NCI-H1092 treated with DMSO at 0.1 percent for 48 hours (cell line): ENCODE measurements at regions not wholly inside any gene's neighbourhood (a gene's known extent, or its start where the extent isn't known, plus 50 kb on each side); places are given as distances from the start of the nearest gene placed in this dataset.
A peak's percentile ranks its signal among the peaks of the same experiment; 100 is the strongest.
"Not testable (repeated sequence)": the region's sequence is repeated elsewhere in the genome, so short reads cannot be mapped to it uniquely, and the experiment has no call there.

ENCODE experiments used
- DNase-seq: peaks from one replicate; lab custom pipeline; 2025; lab: John Stamatoyannopoulos, UW

- no peak for DNase-seq
These were observed 116.1 kb downstream of the VEGFA start for GRCh38 chr6:43886067-43886461.

DNA sequence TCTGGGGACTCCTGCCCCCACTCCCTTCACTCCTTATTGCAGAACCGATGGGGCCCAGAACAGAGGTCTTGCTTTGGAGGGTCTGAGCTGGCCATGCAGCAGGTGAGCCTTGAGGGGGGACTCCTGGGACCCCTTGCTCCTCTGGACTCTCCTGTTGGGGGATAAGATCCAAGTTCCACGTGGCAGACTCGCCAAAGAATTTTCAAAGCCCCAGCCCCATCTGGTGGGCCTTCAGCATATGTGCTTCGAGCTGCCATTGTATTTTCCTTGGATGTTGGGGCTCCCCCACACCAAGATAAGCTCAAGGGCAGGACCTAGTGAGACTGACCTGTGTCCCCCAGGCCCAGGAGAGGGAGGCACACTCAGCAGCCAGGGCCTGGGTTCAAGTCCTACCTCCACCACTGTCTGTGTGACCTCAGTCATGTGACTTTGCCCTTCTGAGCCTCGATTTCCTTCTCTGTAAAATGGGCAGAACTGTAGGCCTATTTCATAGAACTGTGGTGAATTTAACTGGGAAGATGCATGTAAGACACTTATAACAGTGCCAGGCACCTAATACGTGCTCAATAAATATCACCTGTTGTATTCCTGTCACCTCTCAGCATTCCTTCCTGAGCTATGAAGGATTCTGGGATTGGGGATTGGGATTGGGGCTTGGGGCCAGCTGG, 115.5 kb downstream of the VEGFA start:
- DNase-seq, result no peak

- no peak for DNase-seq
These were observed 114.6 kb downstream of the VEGFA start for GRCh38 chr6:43884652-43885022.

GRCh38 chr6:43883847-43884651, 114.0 kb downstream of the VEGFA start:
- no peak for DNase-seq

- not testable (repeated sequence) for DNase-seq
These were observed 112.9 kb downstream of the VEGFA start for GRCh38 chr6:43882690-43883448.

DNA sequence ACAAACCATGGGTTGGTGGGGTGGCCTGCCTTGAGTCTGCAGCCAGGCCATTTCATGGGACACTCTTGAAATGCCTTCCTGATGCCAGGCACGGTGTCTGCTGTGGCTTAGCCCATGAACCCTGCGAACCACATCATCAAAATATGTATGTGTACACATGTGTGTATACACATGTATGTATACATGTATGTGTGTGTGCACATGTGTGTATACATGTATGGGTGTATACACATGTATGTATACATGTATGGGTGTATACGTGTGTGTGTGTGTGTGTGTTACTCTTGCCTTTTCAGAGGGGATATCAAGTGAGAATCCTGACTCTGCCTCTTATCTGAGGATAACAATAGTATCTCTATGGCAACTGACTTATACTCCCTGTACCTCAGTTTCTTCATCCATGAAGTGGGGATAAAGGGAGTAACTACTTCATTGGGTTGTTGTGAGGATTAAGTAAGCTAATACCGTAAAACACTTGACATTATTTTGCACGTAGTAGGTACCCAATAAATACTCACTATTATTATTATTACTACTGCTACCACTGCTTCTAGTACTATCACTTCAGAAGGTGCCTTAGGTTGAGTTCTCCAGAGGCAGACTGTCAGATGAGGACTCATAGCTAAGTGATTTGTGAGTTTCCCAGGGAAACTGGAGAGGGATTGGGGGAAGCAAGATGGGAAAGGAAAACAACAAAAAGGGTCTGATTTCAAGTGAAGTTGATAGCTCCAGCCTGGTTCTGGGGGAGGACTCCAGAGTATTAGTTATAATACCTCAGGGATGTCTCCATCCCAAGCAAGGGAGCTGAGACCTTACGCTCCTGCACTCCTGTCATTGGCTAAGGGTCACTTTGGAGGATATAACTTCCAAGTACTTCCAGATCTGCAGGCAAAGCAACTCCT, 110.5 kb downstream of the VEGFA start:
- no peak for DNase-seq

DNA sequence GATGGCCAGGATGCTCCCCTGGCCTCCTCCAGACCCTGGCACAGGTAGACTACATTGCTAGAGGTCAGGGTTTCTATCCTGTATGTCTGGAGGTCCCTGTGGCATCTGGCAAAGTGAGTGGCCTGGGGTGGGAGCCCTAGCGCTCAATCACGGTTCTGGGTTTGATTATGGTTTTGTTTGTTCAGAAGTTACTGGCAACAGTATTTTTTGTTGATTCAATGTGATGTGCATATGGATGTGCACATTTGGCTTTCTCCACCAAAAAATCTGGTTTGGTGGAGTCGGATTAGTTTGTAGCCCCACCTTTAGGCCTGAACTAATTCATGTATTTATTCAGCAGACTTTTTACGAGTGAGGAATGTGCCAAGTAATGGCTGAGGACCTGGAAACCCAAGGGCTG, 109.7 kb downstream of the VEGFA start:
- DNase-seq, result no peak

DNA sequence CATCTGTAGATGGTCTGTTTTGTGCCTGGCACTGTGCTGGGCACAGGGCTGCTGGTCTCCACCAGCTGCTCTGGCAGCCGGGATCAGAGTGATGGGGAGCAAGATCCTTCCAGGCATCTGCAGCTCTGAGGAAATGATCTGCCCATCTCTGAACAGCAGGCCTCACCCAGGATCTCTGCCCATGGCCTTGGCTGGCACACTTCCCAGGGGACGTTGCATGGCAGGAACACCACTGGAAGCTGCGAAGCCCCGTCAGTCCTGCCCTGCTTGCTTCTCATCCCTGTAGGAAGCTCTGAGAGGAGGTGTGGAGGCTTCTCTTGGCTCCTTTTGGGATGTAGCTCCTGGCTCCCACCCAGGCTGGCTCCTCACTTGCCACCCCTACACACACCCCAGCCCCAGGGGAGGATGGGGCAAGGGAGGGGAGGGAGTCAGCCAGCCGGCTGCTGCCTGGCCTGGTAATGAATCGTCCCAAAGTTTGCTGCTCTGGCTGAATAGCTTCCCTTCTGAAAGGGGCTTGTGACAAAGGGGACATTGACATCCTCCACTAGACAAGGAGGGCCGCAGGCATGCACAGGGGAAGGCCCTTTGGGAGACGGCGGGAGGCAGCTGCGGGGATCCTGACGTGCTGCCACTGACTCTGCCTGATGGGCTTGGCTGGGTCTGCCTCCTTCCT, 108.9 kb downstream of the VEGFA start:
- DNase-seq, result peak; percentile 22

DNA sequence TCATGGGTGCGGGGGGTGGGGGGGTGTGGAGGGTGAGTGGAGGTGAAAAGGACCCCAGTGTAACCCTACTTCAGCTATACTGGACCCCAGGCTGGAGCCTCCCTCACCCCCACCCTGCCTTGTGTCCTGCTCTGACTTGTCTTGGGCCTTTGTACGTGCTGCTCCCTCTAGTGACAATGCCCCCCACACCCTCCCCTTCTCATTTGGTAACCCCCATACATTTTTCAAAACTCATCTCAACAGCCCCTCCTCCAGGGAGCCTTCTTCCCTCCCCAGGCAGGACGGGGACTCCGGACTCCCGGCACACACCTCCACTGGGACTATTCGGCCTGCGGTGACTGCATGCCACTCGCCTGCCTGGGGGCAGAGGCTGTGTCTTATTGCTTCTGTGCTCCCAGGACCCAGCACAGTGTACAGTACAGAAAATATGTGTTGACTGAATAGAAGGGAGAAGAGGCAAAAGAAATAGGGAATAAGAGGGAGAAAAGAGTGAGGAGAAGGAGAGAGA, 108.2 kb downstream of the VEGFA start:
- DNase-seq, result no peak

DNA sequence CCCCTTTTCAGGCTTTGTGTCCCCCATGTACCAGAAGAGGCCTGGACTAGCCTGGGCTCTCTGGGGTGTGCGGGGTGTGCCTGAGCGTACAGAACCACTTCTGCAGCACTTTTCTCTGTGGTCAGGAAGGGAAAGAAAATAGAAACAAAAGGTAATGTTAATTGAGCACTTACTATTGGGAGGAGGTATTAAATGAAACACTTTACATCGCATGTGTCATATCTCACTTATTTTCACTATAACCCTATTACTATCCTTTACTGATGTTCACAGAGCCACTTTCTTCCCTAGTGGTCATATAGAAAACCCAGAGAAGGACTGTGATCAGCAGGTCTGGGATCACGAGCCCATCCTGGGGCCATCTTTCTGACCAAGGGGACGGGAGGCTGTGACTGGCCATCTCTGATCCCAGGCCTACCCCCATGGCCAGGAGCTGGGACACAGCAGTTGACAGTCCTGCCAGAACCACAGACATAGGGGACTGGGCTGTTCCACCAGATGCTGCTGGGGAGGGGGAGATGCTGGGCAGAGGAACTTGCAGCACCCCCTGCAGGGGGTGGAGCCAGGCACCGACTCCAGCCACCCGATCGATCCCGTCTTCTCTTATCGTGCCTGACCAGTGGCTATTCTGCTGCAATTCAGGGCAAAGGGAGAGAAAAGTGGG, 107.6 kb downstream of the VEGFA start:
- no peak for DNase-seq

DNA sequence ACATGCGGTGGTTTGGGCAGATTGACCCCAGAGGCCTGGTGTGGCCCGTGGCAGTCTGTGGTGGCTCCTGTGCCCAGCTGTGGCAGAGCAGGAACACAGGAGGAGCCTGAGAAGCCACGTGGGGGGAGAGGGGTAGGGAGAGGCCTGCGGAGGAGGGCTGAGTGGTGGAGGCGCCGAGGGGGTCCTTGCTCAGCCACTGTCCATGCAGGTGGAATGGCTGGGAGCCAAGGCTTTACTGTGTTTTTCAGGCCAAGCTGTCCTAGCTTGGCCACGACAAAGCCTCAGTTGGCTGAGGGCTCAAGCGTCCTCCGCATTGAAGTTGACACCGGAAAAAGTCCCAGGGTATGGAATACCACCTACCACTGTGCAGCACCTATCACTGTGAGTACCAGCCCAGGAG, 107.0 kb downstream of the VEGFA start:
- DNase-seq, result no peak

DNA sequence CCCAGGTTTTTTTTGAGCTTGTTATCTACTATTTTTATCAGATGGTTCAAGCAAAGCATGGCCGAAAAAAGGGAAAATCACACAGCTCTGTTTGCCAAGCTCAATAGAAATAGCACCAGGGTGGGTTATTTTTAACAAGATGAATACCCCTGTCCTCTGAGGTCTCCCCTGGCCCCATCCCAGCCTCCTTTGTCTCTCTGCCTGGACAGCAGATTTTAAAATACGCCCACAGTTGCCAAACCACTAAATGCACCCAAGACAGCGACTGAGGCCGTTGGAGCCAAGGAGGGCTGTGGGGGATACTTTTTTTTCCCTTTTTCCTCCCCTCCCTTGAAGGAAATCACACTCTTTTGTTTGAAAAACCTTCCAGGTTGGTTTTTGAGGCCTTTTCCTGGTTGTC, 106.6 kb downstream of the VEGFA start:
- DNase-seq, result no peak

DNA sequence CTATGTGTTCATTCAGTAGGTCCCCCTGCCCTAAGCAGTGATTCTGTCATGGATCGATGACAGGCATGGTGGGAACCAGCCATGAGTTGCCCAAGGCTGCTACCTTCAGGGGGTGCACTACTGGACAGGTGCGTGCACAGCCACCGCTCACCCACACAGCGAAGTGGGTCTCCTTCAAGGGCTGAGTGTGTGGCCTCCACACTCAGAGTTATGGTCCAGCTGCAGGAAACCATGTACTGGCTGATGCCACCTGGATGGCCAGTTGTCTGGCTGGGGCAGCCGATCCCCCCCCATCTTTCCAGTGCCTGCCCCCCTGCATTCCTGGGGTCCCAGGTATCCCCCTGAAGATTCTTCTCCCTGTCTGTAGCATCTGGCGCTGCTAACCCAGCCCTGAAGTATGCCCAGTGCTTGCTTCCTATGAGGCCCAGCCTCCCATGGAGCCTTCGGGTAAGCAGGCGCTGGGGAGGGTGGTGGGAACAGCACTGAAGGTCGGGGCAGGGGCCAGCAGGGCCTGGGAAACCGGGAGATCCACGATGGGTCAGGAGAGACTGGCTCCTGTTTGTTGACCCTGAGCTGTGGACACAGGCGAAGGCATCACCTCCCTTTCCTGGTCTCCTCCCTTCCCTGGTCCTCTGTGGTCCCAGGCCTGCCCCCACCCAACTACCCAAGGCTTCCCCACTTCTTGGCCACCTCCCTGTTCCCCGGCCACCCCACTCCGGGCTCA, 106.0 kb downstream of the VEGFA start:
- DNase-seq, result no peak

DNA sequence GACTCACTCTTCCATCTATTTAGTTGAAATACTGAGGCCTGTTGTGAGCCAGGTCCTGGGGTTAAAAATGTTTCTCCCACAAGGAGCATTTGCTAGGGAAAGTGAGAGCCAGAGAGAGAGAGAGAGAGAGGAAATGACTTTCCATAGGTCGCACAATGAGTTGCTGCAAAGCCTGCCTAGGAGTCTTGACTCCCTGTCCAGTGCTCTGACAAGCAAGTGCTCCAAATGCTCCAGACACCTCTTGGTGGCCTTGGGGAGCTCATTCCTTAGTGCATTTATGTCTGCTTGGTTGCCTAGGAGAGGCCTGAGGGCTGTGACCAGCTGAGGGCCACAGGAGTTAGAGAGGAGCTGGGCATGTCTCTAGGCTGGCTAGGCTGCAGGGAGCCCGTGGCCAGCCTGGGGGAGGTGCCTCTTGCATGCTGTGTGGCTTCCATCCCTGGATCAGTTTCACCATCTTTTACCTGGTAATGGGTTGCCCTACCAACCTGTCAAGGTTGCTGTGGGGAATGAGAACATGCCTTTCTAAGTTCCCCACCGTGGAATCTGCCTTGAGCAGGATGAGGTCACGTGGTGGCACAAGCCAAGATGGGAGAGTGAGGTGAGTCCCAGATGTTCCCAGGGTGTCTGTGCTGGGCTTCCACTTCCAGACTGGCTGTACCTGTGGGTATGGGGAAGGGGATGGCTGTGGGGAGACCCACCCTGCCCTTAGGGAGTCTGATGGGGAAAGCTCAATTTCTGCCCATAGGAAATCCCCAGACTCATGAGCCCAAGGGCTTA, 105.0 kb downstream of the VEGFA start:
- no peak for DNase-seq

DNA sequence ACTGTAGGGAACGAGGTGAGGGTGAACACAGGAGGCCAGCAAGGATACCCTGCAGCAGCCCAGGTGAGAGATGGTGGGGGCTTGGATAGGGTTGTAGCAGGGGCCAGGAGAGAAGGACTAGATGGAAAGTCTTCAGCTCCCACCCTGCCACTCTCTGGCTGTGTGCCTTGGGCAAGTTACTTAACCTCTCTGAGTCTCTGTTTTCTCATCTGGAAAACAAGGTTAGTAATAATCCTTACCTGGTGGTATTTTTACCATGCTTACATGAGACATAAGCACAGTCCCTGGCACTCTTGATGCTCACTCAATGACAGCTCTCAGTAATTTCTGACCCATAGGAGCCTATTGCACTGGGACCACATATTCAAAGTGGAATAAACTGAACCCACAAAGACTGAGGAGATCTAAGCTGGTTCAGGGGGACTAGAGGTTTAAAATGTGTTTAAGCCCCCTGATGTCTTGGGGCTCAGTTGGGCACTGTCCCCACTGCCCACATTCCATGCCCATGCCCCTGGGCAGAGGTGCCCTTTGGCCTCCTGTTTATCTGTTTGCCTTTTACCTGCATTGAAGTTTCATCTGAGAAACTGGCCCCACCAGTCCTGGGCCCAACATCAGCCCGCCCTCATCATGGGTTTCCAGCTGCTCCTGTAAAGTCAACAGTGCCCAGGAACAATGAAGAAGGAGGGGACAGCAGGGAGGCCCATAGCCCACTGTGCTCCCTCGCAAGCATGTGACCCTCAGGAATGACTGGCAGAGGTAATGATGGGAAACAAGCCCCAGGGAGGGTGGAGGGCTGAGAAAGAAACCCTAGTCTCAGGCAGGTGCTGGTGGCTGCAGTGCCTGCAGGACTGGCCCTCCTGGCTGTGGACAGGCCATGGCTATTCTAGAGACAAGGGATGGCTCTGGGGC, 104.0 kb downstream of the VEGFA start:
- peak; percentile 61 for DNase-seq

DNA sequence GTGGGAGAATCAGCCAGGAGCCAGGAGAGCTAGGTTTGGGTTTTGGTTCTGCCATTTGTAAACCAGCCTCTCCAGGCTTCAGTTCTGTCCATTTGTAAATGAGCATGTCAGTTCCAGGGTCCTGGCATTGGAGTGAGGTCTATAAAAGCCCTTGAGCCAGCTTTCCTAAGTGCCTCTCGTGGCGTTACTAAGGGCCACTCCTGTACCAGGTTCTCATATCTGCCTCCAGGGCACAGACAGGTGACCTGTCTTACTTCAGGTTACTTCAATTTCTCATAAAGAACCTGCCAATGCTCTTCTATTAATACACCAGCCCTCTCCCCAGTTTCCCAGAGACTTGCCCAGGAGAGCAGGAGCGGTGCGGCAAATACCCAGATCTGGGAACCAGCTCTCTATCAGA, 101.9 kb downstream of the VEGFA start:
- DNase-seq, result peak; percentile 15

DNA sequence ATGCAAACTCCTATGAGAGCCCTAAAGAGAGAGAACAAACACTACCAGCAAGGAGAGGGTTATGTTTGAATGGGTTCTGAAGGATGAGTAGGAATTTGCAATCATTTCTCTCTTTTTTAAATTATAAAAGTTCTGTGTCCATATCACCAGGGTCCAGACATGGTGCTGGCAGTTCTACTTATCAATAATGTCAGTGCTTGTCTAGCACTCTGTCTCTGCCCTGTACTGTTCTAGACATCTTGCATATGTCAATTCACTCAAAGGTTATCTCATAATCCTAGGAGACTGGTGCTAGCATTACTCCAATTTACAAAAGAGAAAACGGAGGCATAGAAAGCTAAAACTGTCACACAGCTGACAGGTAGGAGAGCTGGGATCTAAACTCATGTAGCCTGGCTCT, 101.3 kb downstream of the VEGFA start:
- DNase-seq, result no peak

GRCh38 chr6:43870660-43871061, 100.7 kb downstream of the VEGFA start:
- no peak for DNase-seq
